GM06990 (cell line): ENCODE measurements at regions not wholly inside any gene's neighbourhood (a gene's known extent, or its start where the extent isn't known, plus 50 kb on each side); places are given as distances from the start of the nearest gene placed in this dataset.

Source experiments
- DNase-seq: peaks from one replicate; pipeline ENCODE4 v3.0.0-alpha.2; 2011; ENCODE audit not compliant: insufficient read length; ENCODE audit errors: extremely low read depth
- H3K27me3 ChIP-seq: replicated peaks from 2 replicates; pipeline ENCODE4 v1.6.0; 2011; ENCODE audit warnings: low read length; ENCODE audit not compliant: control insufficient read depth, insufficient read depth
- H3K36me3 ChIP-seq: 2 replicates; pipeline ENCODE4 v1.5.1; 2011; ENCODE audit warnings: low read length; ENCODE audit not compliant: control insufficient read depth, insufficient read depth
- H3K4me3 ChIP-seq: replicated peaks from 2 replicates; pipeline ENCODE4 v1.5.1; 2011; ENCODE audit warnings: low read depth, mild to moderate bottlenecking, control low read depth, low read length
- CTCF ChIP-seq: IDR thresholded peaks from 2 replicates; pipeline ENCODE4 v1.5.1; 2011; ENCODE audit warnings: low read length, control low read depth, mild to moderate bottlenecking, inconsistent platforms; ENCODE audit not compliant: insufficient read depth, poor library complexity, severe bottlenecking

- no peak for DNase-seq
Observed at GRCh38 chr4:140309124-140309870, 64.1 kb upstream of the SCOC start.

GRCh38 chr4:140308366-140309123 is 64.9 kb upstream of the SCOC start:
- no peak for DNase-seq
- no peaks in the 10 kb centered on the region; the same call in none of the 2 replicates for H3K27me3 ChIP-seq
- TF ChIP-seq CTCF = no peak
- H3K36me3 ChIP-seq = no peaks in the 10 kb centered on the region
- H3K4me3 ChIP-seq = no peak overlapping the region

More at GRCh38 chr4:140309124-140309870, 64.1 kb upstream of the SCOC start:
- H3K36me3 ChIP-seq = no peaks in the 10 kb centered on the region
- no peaks in the 10 kb centered on the region; the same call in none of the 2 replicates for H3K27me3 ChIP-seq
- no peak for TF ChIP-seq CTCF
- no peak overlapping the region for H3K4me3 ChIP-seq

- no peaks in the 10 kb centered on the region for H3K36me3 ChIP-seq
- H3K4me3 ChIP-seq = no peak overlapping the region
- no peak for TF ChIP-seq CTCF
- no peak for DNase-seq
- no peaks in the 10 kb centered on the region; the same call in none of the 2 replicates for H3K27me3 ChIP-seq
Observed at GRCh38 chr4:140305053-140305452, 68.4 kb upstream of the SCOC start.

GRCh38 chr4:140304346-140304745 is 69.1 kb upstream of the SCOC start:
- no peak for DNase-seq
- H3K36me3 ChIP-seq = no peaks in the 10 kb centered on the region
- H3K27me3 ChIP-seq = no peaks in the 10 kb centered on the region; the same call in 1 of the 2 replicates
- H3K4me3 ChIP-seq = no peak overlapping the region
- TF ChIP-seq CTCF = no peak

- Histone ChIP-seq H3K27me3 (no peaks in the 10 kb centered on the region; the same call in 1 of the 2 replicates), H3K4me3 (no peak overlapping the region), H3K36me3 (no peaks in the 10 kb centered on the region)
- no peak for DNase-seq
- TF ChIP-seq CTCF = no peak
Observed at GRCh38 chr4:140302151-140302859, 71.1 kb upstream of the SCOC start.
